ENCODE measurements at regions not wholly inside any gene's neighbourhood (a gene's known extent, or its start where the extent isn't known, plus 50 kb on each side); places are given as distances from the start of the nearest gene placed in this dataset.

DNA sequence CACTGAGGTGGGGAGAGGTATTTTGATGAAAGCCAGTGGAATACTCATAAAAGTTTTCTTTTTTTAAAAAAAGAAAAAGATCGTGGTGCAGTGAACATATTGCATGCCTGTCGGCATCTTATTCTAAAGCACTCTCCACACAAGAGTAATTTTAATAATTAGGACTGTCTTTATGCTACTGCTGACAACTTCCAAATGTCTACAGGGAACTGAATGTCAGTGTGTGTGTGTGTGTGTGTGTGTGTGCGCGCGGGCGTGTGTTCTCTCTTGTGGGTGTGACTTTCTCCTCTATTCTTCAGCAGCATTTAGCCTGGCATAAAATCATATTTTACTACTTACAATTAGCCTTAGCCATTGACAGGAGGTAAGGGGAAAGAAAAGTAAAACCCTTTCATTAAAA is 268.5 kb downstream of the C3orf38 start:
- Mint-ChIP-seq H3K4me3 (no peak overlapping the region), H3K27ac (ENCODE audit: unreplicated experiment) (no peak overlapping the region), H3K27me3 (ENCODE audit: low read depth) (no peaks in the 10 kb centered on the region), H3K9me3 (no peaks in the 10 kb centered on the region), H3K36me3 (ENCODE audit: low read depth) (no peaks in the 10 kb centered on the region), H3K4me1 (no peaks in the 10 kb centered on the region)
- DNase-seq (ENCODE audit: low read depth, low spot score) = no peak
- TF ChIP-seq CTCF (conservative IDR thresholded peaks at IDR 0.05) = no peak

- H3K4me3 Mint-ChIP-seq = no peak overlapping the region
- TF ChIP-seq CTCF (conservative IDR thresholded peaks at IDR 0.05) = no peak
- H3K4me1 Mint-ChIP-seq = no peaks in the 10 kb centered on the region
- DNase-seq (ENCODE audit: low read depth, low spot score) = no peak
- H3K36me3 Mint-ChIP-seq (ENCODE audit: low read depth) = no peaks in the 10 kb centered on the region
- H3K9me3 Mint-ChIP-seq = peaks cover 7% of the 10 kb centered on the region
- no peaks in the 10 kb centered on the region for H3K27me3 Mint-ChIP-seq (ENCODE audit: low read depth)
- H3K27ac Mint-ChIP-seq (ENCODE audit: unreplicated experiment) = no peak overlapping the region
Observed at GRCh38 chr3:88433568-88433967, 283.8 kb downstream of the C3orf38 start.

- no peak for TF ChIP-seq CTCF (conservative IDR thresholded peaks at IDR 0.05)
- Mint-ChIP-seq H3K9me3 (peaks cover 6% of the 10 kb centered on the region), H3K36me3 (ENCODE audit: low read depth) (no peaks in the 10 kb centered on the region), H3K4me3 (no peak overlapping the region), H3K27ac (ENCODE audit: unreplicated experiment) (no peak overlapping the region), H3K4me1 (no peaks in the 10 kb centered on the region), H3K27me3 (ENCODE audit: low read depth) (no peaks in the 10 kb centered on the region)
- no peak for DNase-seq (ENCODE audit: low read depth, low spot score)
Observed at GRCh38 chr3:88434001-88434400, 284.2 kb downstream of the C3orf38 start.

GRCh38 chr3:88440701-88441100 is 290.9 kb downstream of the C3orf38 start:
- Mint-ChIP-seq H3K27ac (ENCODE audit: unreplicated experiment) (no peak overlapping the region), H3K4me3 (no peak overlapping the region), H3K4me1 (no peaks in the 10 kb centered on the region), H3K9me3 (no peaks in the 10 kb centered on the region), H3K36me3 (ENCODE audit: low read depth) (no peaks in the 10 kb centered on the region), H3K27me3 (ENCODE audit: low read depth) (no peaks in the 10 kb centered on the region)
- DNase-seq (ENCODE audit: low read depth, low spot score) = no peak
- no peak for TF ChIP-seq CTCF (conservative IDR thresholded peaks at IDR 0.05)

- no peak overlapping the region for H3K4me3 Mint-ChIP-seq
- H3K27me3 Mint-ChIP-seq (ENCODE audit: low read depth) = no peaks in the 10 kb centered on the region
Observed at GRCh38 chr3:88443066-88443465, 293.3 kb downstream of the C3orf38 start.

More at GRCh38 chr3:88443066-88443465, 293.3 kb downstream of the C3orf38 start:
- Mint-ChIP-seq H3K36me3 (ENCODE audit: low read depth) (no peaks in the 10 kb centered on the region), H3K9me3 (no peaks in the 10 kb centered on the region), H3K4me1 (no peaks in the 10 kb centered on the region), H3K27ac (ENCODE audit: unreplicated experiment) (no peak overlapping the region)
- no peak for TF ChIP-seq CTCF (conservative IDR thresholded peaks at IDR 0.05)
- DNase-seq (ENCODE audit: low read depth, low spot score) = no peak

All from neural crest cell (in vitro differentiated cells).